HUES6 (cell line): ENCODE measurements at regions not wholly inside any gene's neighbourhood (a gene's known extent, or its start where the extent isn't known, plus 50 kb on each side); places are given as distances from the start of the nearest gene placed in this dataset.

Experiments used
- H3K27ac ChIP-seq: 2 replicates; pipeline ENCODE4 v1.7.0; 2013; ENCODE audit warnings: low read depth, mild to moderate bottlenecking, low read length, inconsistent platforms
- H3K27me3 ChIP-seq: 2 replicates; pipeline ENCODE4 v1.6.1; 2013; ENCODE audit warnings: low read length; ENCODE audit not compliant: control insufficient read depth, insufficient read depth
- H3K36me3 ChIP-seq: 2 replicates; pipeline ENCODE4 v1.6.1; 2013; ENCODE audit warnings: low read length; ENCODE audit not compliant: control insufficient read depth, insufficient read depth
- H3K4me1 ChIP-seq: 2 replicates; pipeline ENCODE4 v1.6.1; 2013; ENCODE audit warnings: low read length; ENCODE audit not compliant: control insufficient read depth, insufficient read depth
- H3K4me3 ChIP-seq: 2 replicates; pipeline ENCODE4 v1.5.1; 2013; ENCODE audit warnings: low read depth, low read length
- H3K9ac ChIP-seq: one replicate; pipeline ENCODE4 v1.6.1; 2013; ENCODE audit warnings: mild to moderate bottlenecking, low read length
- H3K9me3 ChIP-seq: 2 replicates; pipeline ENCODE4 v1.6.1; 2013; ENCODE audit warnings: low read depth, low read length; ENCODE audit not compliant: control insufficient read depth, insufficient read depth

- Histone ChIP-seq H3K4me3 (no peak overlapping the region), H3K9ac (no peak overlapping the region), H3K27me3 (no peaks in the 10 kb centered on the region), H3K27ac (no peak overlapping the region), H3K9me3 (no peaks in the 10 kb centered on the region), H3K36me3 (no peaks in the 10 kb centered on the region), H3K4me1 (no peaks in the 10 kb centered on the region)
These were observed 295.9 kb upstream of the ITGA1 start for GRCh38 chr5:52491818-52492217.

- Histone ChIP-seq H3K27ac (no peak overlapping the region), H3K9me3 (no peaks in the 10 kb centered on the region), H3K27me3 (no peaks in the 10 kb centered on the region), H3K4me3 (no peak overlapping the region), H3K36me3 (no peaks in the 10 kb centered on the region), H3K4me1 (no peaks in the 10 kb centered on the region), H3K9ac (no peak overlapping the region)
These were observed 290.5 kb upstream of the ITGA1 start for GRCh38 chr5:52497133-52497693.

- no peak overlapping the region for H3K27ac ChIP-seq
- H3K36me3 ChIP-seq: no peaks in the 10 kb centered on the region
- H3K9me3 ChIP-seq: no peaks in the 10 kb centered on the region
- H3K9ac ChIP-seq: no peak overlapping the region
- H3K27me3 ChIP-seq: no peaks in the 10 kb centered on the region
- no peak overlapping the region for H3K4me3 ChIP-seq
- H3K4me1 ChIP-seq: no peaks in the 10 kb centered on the region
These were observed 289.1 kb upstream of the ITGA1 start for GRCh38 chr5:52498607-52499006.

- Histone ChIP-seq H3K36me3 (no peaks in the 10 kb centered on the region), H3K9me3 (no peaks in the 10 kb centered on the region), H3K27me3 (no peaks in the 10 kb centered on the region), H3K4me1 (no peaks in the 10 kb centered on the region), H3K9ac (no peak overlapping the region), H3K27ac (no peak overlapping the region), H3K4me3 (no peak overlapping the region)
These were observed 285.2 kb upstream of the ITGA1 start for GRCh38 chr5:52502460-52502999.

GRCh38 chr5:52504584-52505240, 283.0 kb upstream of the ITGA1 start:
- no peak overlapping the region for H3K4me3 ChIP-seq
- no peak overlapping the region for H3K27ac ChIP-seq
- no peak overlapping the region for H3K9ac ChIP-seq
- no peaks in the 10 kb centered on the region for H3K4me1 ChIP-seq
- no peaks in the 10 kb centered on the region for H3K9me3 ChIP-seq
- H3K27me3 ChIP-seq: no peaks in the 10 kb centered on the region
- no peaks in the 10 kb centered on the region for H3K36me3 ChIP-seq

GRCh38 chr5:52517667-52518066, 270.0 kb upstream of the ITGA1 start:
- Histone ChIP-seq H3K9ac (no peak overlapping the region), H3K36me3 (no peaks in the 10 kb centered on the region), H3K9me3 (no peaks in the 10 kb centered on the region), H3K27me3 (no peaks in the 10 kb centered on the region), H3K27ac (no peak overlapping the region), H3K4me1 (no peaks in the 10 kb centered on the region), H3K4me3 (no peak overlapping the region)

GRCh38 chr5:52520171-52520570, 267.5 kb upstream of the ITGA1 start:
- Histone ChIP-seq H3K27me3 (no peaks in the 10 kb centered on the region), H3K36me3 (no peaks in the 10 kb centered on the region), H3K9me3 (no peaks in the 10 kb centered on the region), H3K9ac (no peak overlapping the region), H3K4me1 (no peaks in the 10 kb centered on the region), H3K27ac (no peak overlapping the region), H3K4me3 (no peak overlapping the region)

GRCh38 chr5:52521236-52521635, 266.5 kb upstream of the ITGA1 start:
- H3K9ac ChIP-seq: no peak overlapping the region
- H3K36me3 ChIP-seq: no peaks in the 10 kb centered on the region
- no peaks in the 10 kb centered on the region for H3K27me3 ChIP-seq
- no peak overlapping the region for H3K4me3 ChIP-seq
- no peak overlapping the region for H3K27ac ChIP-seq
- no peaks in the 10 kb centered on the region for H3K4me1 ChIP-seq
- no peaks in the 10 kb centered on the region for H3K9me3 ChIP-seq

- Histone ChIP-seq H3K4me3 (no peak overlapping the region), H3K4me1 (no peaks in the 10 kb centered on the region), H3K36me3 (no peaks in the 10 kb centered on the region), H3K9me3 (0 out of 2 replicates have a peak, but pooled peaks cover 3% of the 10 kb centered on the region), H3K27me3 (no peaks in the 10 kb centered on the region), H3K9ac (no peak overlapping the region), H3K27ac (no peak overlapping the region)
These were observed 264.0 kb upstream of the ITGA1 start for GRCh38 chr5:52523701-52524100.

GRCh38 chr5:52531105-52531504, 256.6 kb upstream of the ITGA1 start:
- H3K27ac ChIP-seq: no peak overlapping the region
- no peak overlapping the region for H3K9ac ChIP-seq
- no peaks in the 10 kb centered on the region for H3K27me3 ChIP-seq
- H3K9me3 ChIP-seq: peaks cover 22% of the 10 kb centered on the region
- H3K36me3 ChIP-seq: no peaks in the 10 kb centered on the region
- H3K4me1 ChIP-seq: no peaks in the 10 kb centered on the region
- no peak overlapping the region for H3K4me3 ChIP-seq

- no peaks in the 10 kb centered on the region for H3K9me3 ChIP-seq
- H3K4me1 ChIP-seq: peaks cover 2% of the 10 kb centered on the region; the same call in 1 of the 2 replicates
- no peaks in the 10 kb centered on the region for H3K36me3 ChIP-seq
- no peak overlapping the region for H3K9ac ChIP-seq
- no peak overlapping the region for H3K4me3 ChIP-seq
- H3K27ac ChIP-seq: no peak overlapping the region
- no peaks in the 10 kb centered on the region for H3K27me3 ChIP-seq
These were observed 244.1 kb upstream of the ITGA1 start for GRCh38 chr5:52543594-52543993.
